Transverse colon (tissue), 4 donors: ENCODE measurements at regions not wholly inside any gene's neighbourhood (a gene's known extent, or its start where the extent isn't known, plus 50 kb on each side); places are given as distances from the start of the nearest gene placed in this dataset.

Experiments
- CTCF ChIP-seq, 5 experiments: fragments of 200-600 bp in 3 of 5; fragments of 450-650 bp in 2 of 5; sonication (generic) in 3 of 5; IDR thresholded peaks; 1 replicate in 2 of 5; 2 replicates in 3 of 5; pipeline ENCODE4 v1.5.1; 2016 to 2017; ENCODE audit warnings: antibody characterized with exemption in 5 of 5, inconsistent platforms in 3 of 5, mild to moderate bottlenecking in 2 of 5, moderate library complexity in 1 of 5
- POLR2AphosphoS5 ChIP-seq, 3 donors: sonication (generic); formaldehyde crosslinking; IDR thresholded peaks; one replicate each; pipeline ENCODE4 v1.6.1; 2016; ENCODE audit warnings: antibody characterized with exemption in 3 of 3

GRCh38 chr1:75992312-75992711 lies 60.1 kb upstream of the ASB17 start:
- TF ChIP-seq CTCF (IDR thresholded peaks at IDR 0.05) (no peak), POLR2AphosphoS5 (IDR thresholded peaks at IDR 0.05) (no peak)
